ENCODE measurements at regions not wholly inside any gene's neighbourhood (a gene's known extent, or its start where the extent isn't known, plus 50 kb on each side); places are given as distances from the start of the nearest gene placed in this dataset.

GRCh38 chr11:122271137-122271536 is 155.1 kb upstream of the BLID start:
- no peaks in the 10 kb centered on the region for H3K4me1 Mint-ChIP-seq
- no peak overlapping the region for H3K4me3 Mint-ChIP-seq
- no peak for ATAC-seq (replicated peaks)
- H3K27me3 Mint-ChIP-seq, result peaks cover 14% of the 10 kb centered on the region
- no peaks in the 10 kb centered on the region for H3K36me3 Mint-ChIP-seq (ENCODE audit: low read depth)
- H3K9me3 Mint-ChIP-seq, result no peaks in the 10 kb centered on the region
- H3K27ac Mint-ChIP-seq, result no peak overlapping the region

- Mint-ChIP-seq H3K27ac (no peak overlapping the region), H3K36me3 (ENCODE audit: low read depth) (no peaks in the 10 kb centered on the region), H3K4me3 (no peak overlapping the region), H3K9me3 (no peaks in the 10 kb centered on the region), H3K4me1 (no peaks in the 10 kb centered on the region), H3K27me3 (peaks cover 14% of the 10 kb centered on the region)
- ATAC-seq (replicated peaks), result no peak
Observed at GRCh38 chr11:122270535-122270934, 154.5 kb upstream of the BLID start.

- ATAC-seq (replicated peaks), result no peak
- Mint-ChIP-seq H3K9me3 (no peaks in the 10 kb centered on the region), H3K27ac (no peak overlapping the region), H3K36me3 (ENCODE audit: low read depth) (no peaks in the 10 kb centered on the region), H3K27me3 (peaks cover 14% of the 10 kb centered on the region), H3K4me1 (no peaks in the 10 kb centered on the region), H3K4me3 (no peak overlapping the region)
Observed at GRCh38 chr11:122269824-122270223, 153.8 kb upstream of the BLID start.

- Mint-ChIP-seq H3K9me3 (no peaks in the 10 kb centered on the region), H3K27me3 (peaks cover 11% of the 10 kb centered on the region), H3K4me1 (no peaks in the 10 kb centered on the region), H3K27ac (no peak overlapping the region), H3K4me3 (no peak overlapping the region), H3K36me3 (ENCODE audit: low read depth) (no peaks in the 10 kb centered on the region)
- no peak for ATAC-seq (replicated peaks)
Observed at GRCh38 chr11:122268601-122269130, 152.7 kb upstream of the BLID start.

GRCh38 chr11:122267602-122268001 is 151.6 kb upstream of the BLID start:
- no peak for ATAC-seq (replicated peaks)
- Mint-ChIP-seq H3K4me1 (no peaks in the 10 kb centered on the region), H3K36me3 (ENCODE audit: low read depth) (no peaks in the 10 kb centered on the region), H3K27ac (no peak overlapping the region), H3K27me3 (peaks cover 7% of the 10 kb centered on the region), H3K4me3 (no peak overlapping the region), H3K9me3 (no peaks in the 10 kb centered on the region)

- H3K27ac Mint-ChIP-seq, result no peak overlapping the region
- no peak overlapping the region for H3K4me3 Mint-ChIP-seq
- H3K9me3 Mint-ChIP-seq, result no peaks in the 10 kb centered on the region
- no peaks in the 10 kb centered on the region for H3K36me3 Mint-ChIP-seq (ENCODE audit: low read depth)
- ATAC-seq (replicated peaks), result no peak
- H3K27me3 Mint-ChIP-seq, result peaks cover 7% of the 10 kb centered on the region
- H3K4me1 Mint-ChIP-seq, result no peaks in the 10 kb centered on the region
Observed at GRCh38 chr11:122265981-122266380, 150.0 kb upstream of the BLID start.

- Mint-ChIP-seq H3K4me3 (no peak overlapping the region), H3K27me3 (peaks cover 12% of the 10 kb centered on the region), H3K4me1 (no peaks in the 10 kb centered on the region)
Observed at GRCh38 chr11:122264121-122264520, 148.1 kb upstream of the BLID start.

GRCh38 chr11:122261546-122261945 is 145.5 kb upstream of the BLID start:
- H3K4me3 Mint-ChIP-seq, result no peak overlapping the region
- no peak overlapping the region for H3K27ac Mint-ChIP-seq
- H3K9me3 Mint-ChIP-seq, result peaks cover 3% of the 10 kb centered on the region
- peaks cover 11% of the 10 kb centered on the region for H3K27me3 Mint-ChIP-seq
- H3K4me1 Mint-ChIP-seq, result no peaks in the 10 kb centered on the region
- H3K36me3 Mint-ChIP-seq (ENCODE audit: low read depth), result no peaks in the 10 kb centered on the region
- ATAC-seq (replicated peaks), result no peak

More at GRCh38 chr11:122264121-122264520, 148.1 kb upstream of the BLID start:
- H3K9me3 Mint-ChIP-seq, result peaks cover 1% of the 10 kb centered on the region
- no peak for ATAC-seq (replicated peaks)
- no peak overlapping the region for H3K27ac Mint-ChIP-seq
- no peaks in the 10 kb centered on the region for H3K36me3 Mint-ChIP-seq (ENCODE audit: low read depth)

- peaks cover 11% of the 10 kb centered on the region for H3K27me3 Mint-ChIP-seq
- H3K9me3 Mint-ChIP-seq, result peaks cover 3% of the 10 kb centered on the region
- no peak overlapping the region for H3K4me3 Mint-ChIP-seq
- no peak for ATAC-seq (replicated peaks)
- no peaks in the 10 kb centered on the region for H3K4me1 Mint-ChIP-seq
- no peaks in the 10 kb centered on the region for H3K36me3 Mint-ChIP-seq (ENCODE audit: low read depth)
- no peak overlapping the region for H3K27ac Mint-ChIP-seq
Observed at GRCh38 chr11:122259195-122259821, 143.3 kb upstream of the BLID start.

GRCh38 chr11:122258446-122259194 is 142.6 kb upstream of the BLID start:
- no peaks in the 10 kb centered on the region for H3K36me3 Mint-ChIP-seq (ENCODE audit: low read depth)
- no peak overlapping the region for H3K4me3 Mint-ChIP-seq

GRCh38 chr11:122253589-122254231 is 137.7 kb upstream of the BLID start:
- no peak for ATAC-seq (replicated peaks)
- H3K27ac Mint-ChIP-seq, result no peak overlapping the region
- peaks cover 2% of the 10 kb centered on the region for H3K27me3 Mint-ChIP-seq
- H3K4me1 Mint-ChIP-seq, result no peaks in the 10 kb centered on the region
- H3K4me3 Mint-ChIP-seq, result no peak overlapping the region
- H3K36me3 Mint-ChIP-seq (ENCODE audit: low read depth), result no peaks in the 10 kb centered on the region
- no peaks in the 10 kb centered on the region for H3K9me3 Mint-ChIP-seq

More at GRCh38 chr11:122258446-122259194, 142.6 kb upstream of the BLID start:
- ATAC-seq (replicated peaks), result no peak
- Mint-ChIP-seq H3K9me3 (peaks cover 3% of the 10 kb centered on the region), H3K27me3 (peaks cover 11% of the 10 kb centered on the region), H3K4me1 (no peaks in the 10 kb centered on the region), H3K27ac (no peak overlapping the region)

GRCh38 chr11:122248939-122249338 is 132.9 kb upstream of the BLID start:
- Mint-ChIP-seq H3K9me3 (no peaks in the 10 kb centered on the region), H3K27me3 (peaks cover 7% of the 10 kb centered on the region), H3K4me3 (no peak overlapping the region), H3K4me1 (no peaks in the 10 kb centered on the region), H3K36me3 (ENCODE audit: low read depth) (no peaks in the 10 kb centered on the region), H3K27ac (no peak overlapping the region)
- ATAC-seq (replicated peaks), result no peak

- peaks cover 7% of the 10 kb centered on the region for H3K27me3 Mint-ChIP-seq
- no peaks in the 10 kb centered on the region for H3K4me1 Mint-ChIP-seq
- H3K36me3 Mint-ChIP-seq (ENCODE audit: low read depth), result no peaks in the 10 kb centered on the region
- no peak overlapping the region for H3K4me3 Mint-ChIP-seq
- H3K9me3 Mint-ChIP-seq, result no peaks in the 10 kb centered on the region
- H3K27ac Mint-ChIP-seq, result no peak overlapping the region
- ATAC-seq (replicated peaks), result no peak
Observed at GRCh38 chr11:122248131-122248530, 132.1 kb upstream of the BLID start.

- no peak for ATAC-seq (replicated peaks)
- no peaks in the 10 kb centered on the region for H3K4me1 Mint-ChIP-seq
- H3K36me3 Mint-ChIP-seq (ENCODE audit: low read depth), result no peaks in the 10 kb centered on the region
- H3K27me3 Mint-ChIP-seq, result peaks cover 7% of the 10 kb centered on the region
- H3K27ac Mint-ChIP-seq, result no peak overlapping the region
- H3K9me3 Mint-ChIP-seq, result no peaks in the 10 kb centered on the region
- no peak overlapping the region for H3K4me3 Mint-ChIP-seq
Observed at GRCh38 chr11:122246874-122247273, 130.9 kb upstream of the BLID start.

GRCh38 chr11:122242731-122243130 is 126.7 kb upstream of the BLID start:
- ATAC-seq (replicated peaks), result no peak
- no peaks in the 10 kb centered on the region for H3K9me3 Mint-ChIP-seq
- no peak overlapping the region for H3K27ac Mint-ChIP-seq
- no peaks in the 10 kb centered on the region for H3K4me1 Mint-ChIP-seq
- H3K4me3 Mint-ChIP-seq, result no peak overlapping the region
- H3K36me3 Mint-ChIP-seq (ENCODE audit: low read depth), result no peaks in the 10 kb centered on the region
- H3K27me3 Mint-ChIP-seq, result peaks cover 7% of the 10 kb centered on the region

Measured in activated T-helper 17 cell treated with anti-CD3 and anti-CD28 coated beads, Interleukin-2, amount 50 U/mL, for 72 hours (primary cell).